ENCODE measurements at regions not wholly inside any gene's neighbourhood (a gene's known extent, or its start where the extent isn't known, plus 50 kb on each side); places are given as distances from the start of the nearest gene placed in this dataset.

DNA sequence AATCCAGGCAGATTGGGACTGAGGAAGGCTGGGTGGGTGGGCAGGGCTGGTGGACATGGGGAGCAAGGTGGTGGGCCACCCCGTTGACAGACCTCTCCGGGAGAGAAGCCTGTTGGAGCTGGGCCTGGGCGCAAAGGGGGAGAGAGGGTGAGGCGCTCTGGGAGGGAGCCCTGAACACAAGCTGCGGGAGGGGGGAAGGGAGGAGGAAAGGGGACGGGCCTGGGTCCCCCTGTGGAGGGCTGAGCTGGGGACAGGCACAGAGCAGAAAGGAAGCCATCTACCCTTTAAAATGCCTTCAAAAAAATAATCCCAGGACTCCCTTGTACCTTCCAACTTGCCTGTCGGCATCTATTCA is 161.8 kb downstream of the PSMG1 start:
- peak overlapping the region; percentile 88 for H3K27ac ChIP-seq (ENCODE audit: insufficient read depth, low read length)
- CTCF ChIA-PET, result no interaction called here

More for the DNA sequence above, 161.8 kb downstream of the PSMG1 start:
- ATAC-seq (ENCODE audit: low read depth) (peak; percentile 48), DNase-seq (no peak)
- peak overlapping the region; percentile 94 for H3K18ac ChIP-seq (ENCODE audit: low read depth, low read length)
- H2BK120ac ChIP-seq (ENCODE audit: low read depth, low read length), result peak overlapping the region; percentile 99
- H2AFZ ChIP-seq (replicated peaks; ENCODE audit: low read length, poor library complexity), result peak overlapping the region; percentile 92
- no peaks in the 10 kb centered on the region for H4K20me1 ChIP-seq (ENCODE audit: insufficient read depth, low read length)
- 40% methylated on average over 1 of the region's 7 CpGs; no CpG with 5 or more reads in 1 of the 2 experiments for WGBS, 2 experiments (ENCODE audit: extremely low coverage in 2 of 2, insufficient read length in 1 of 2)
- peak overlapping the region; percentile 75 for H3K9ac ChIP-seq (ENCODE audit: low read depth, low read length)
- peak overlapping the region; percentile 99 for H3K4ac ChIP-seq (ENCODE audit: low read depth, low read length)
- H4K91ac ChIP-seq (ENCODE audit: insufficient read depth, low read depth, low read length), result peak overlapping the region; percentile 100
- no peaks in the 10 kb centered on the region for H3K27me3 ChIP-seq (ENCODE audit: control insufficient read depth, insufficient read depth, low read length)
- in situ Hi-C loops (cut with MboI; ENCODE audit: low sequenced_read_pairs) (no loop called here), dilution Hi-C loops (cut with HindIII; ENCODE audit: low sequenced_read_pairs, unreplicated experiment) (no loop called here), intact Hi-C loops (cut with micrococcal nuclease) (loop anchor here (5.0 kb wide), 1 partner anchor 199 kb away; no protein-coding TSS in a partner anchor)
- H3K36me3 ChIP-seq (ENCODE audit: control insufficient read depth, insufficient read depth, low read length), result no peaks in the 10 kb centered on the region
- no TSS peak for BruUV-seq (replicated peaks)
- H3K9me3 ChIP-seq (ENCODE audit: control insufficient read depth, insufficient read depth, low read length), result peaks cover 4% of the 10 kb centered on the region
- peak overlapping the region; percentile 96 to 98 for H4K8ac ChIP-seq (ENCODE audit: low read depth in 2 of 2, low read length in 2 of 2)
- H2BK20ac ChIP-seq (ENCODE audit: low read depth, low read length), result peak overlapping the region; percentile 100
- H3K4me3 ChIP-seq (ENCODE audit: insufficient read depth, low read depth, low read length), result no peak overlapping the region
- peak overlapping the region; percentile 97 for H2AK9ac ChIP-seq (replicated peaks; ENCODE audit: low read depth, low read length, poor library complexity)
- peaks cover 30% of the 10 kb centered on the region for H3K9me1 ChIP-seq (ENCODE audit: insufficient read depth, low read length)
- POLR2A ChIA-PET (ENCODE audit: unreplicated experiment), result no interaction called here
- H2BK5ac ChIP-seq (ENCODE audit: low read depth, low read length, poor library complexity, severe bottlenecking), result peak overlapping the region; percentile 97
- H3K56ac ChIP-seq (ENCODE audit: extremely low read depth, insufficient read depth, low read length), result peak overlapping the region; percentile 78
- peak overlapping the region; percentile 98 for H2AK5ac ChIP-seq (ENCODE audit: low read depth, low read length)
- TF ChIP-seq, protein P1, sequence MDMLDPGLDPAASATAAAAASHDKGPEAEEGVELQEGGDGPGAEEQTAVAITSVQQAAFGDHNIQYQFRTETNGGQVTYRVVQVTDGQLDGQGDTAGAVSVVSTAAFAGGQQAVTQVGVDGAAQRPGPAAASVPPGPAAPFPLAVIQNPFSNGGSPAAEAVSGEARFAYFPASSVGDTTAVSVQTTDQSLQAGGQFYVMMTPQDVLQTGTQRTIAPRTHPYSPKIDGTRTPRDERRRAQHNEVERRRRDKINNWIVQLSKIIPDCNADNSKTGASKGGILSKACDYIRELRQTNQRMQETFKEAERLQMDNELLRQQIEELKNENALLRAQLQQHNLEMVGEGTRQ (IDR thresholded peaks at IDR 0.05; ENCODE audit: low read depth, low read length), result no peak
- TF ChIP-seq BHLHE40 (IDR thresholded peaks at IDR 0.05; ENCODE audit: low read depth, low read length), result no peak
- no peak for TF ChIP-seq RCOR1 (IDR thresholded peaks at IDR 0.05; ENCODE audit: insufficient replicate concordance, low read length)
- TF ChIP-seq MAFK (IDR thresholded peaks at IDR 0.05; ENCODE audit: low read depth, low read length), result no peak
- TF ChIP-seq CHD1 (IDR thresholded peaks at IDR 0.05; ENCODE audit: low read depth, low read length), result no peak
- TF ChIP-seq, protein P2, sequence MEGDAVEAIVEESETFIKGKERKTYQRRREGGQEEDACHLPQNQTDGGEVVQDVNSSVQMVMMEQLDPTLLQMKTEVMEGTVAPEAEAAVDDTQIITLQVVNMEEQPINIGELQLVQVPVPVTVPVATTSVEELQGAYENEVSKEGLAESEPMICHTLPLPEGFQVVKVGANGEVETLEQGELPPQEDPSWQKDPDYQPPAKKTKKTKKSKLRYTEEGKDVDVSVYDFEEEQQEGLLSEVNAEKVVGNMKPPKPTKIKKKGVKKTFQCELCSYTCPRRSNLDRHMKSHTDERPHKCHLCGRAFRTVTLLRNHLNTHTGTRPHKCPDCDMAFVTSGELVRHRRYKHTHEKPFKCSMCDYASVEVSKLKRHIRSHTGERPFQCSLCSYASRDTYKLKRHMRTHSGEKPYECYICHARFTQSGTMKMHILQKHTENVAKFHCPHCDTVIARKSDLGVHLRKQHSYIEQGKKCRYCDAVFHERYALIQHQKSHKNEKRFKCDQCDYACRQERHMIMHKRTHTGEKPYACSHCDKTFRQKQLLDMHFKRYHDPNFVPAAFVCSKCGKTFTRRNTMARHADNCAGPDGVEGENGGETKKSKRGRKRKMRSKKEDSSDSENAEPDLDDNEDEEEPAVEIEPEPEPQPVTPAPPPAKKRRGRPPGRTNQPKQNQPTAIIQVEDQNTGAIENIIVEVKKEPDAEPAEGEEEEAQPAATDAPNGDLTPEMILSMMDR (conservative IDR thresholded peaks at IDR 0.05; ENCODE audit: low read depth, low read length), result no peak
- peaks cover 0 to 7% of the 10 kb centered on the region in 2 experiments; a peak in 1 of 4 replicates for H3K79me1 ChIP-seq (ENCODE audit: low read depth in 1 of 2, low read length in 2 of 2)
- peak overlapping the region; percentile 97 for H4K5ac ChIP-seq (ENCODE audit: low read depth, low read length)
- peak overlapping the region; percentile 34; the same call in 1 of the 2 replicates for H3K4me2 ChIP-seq (ENCODE audit: low read depth, low read length)
- peak overlapping the region; percentile 83 for H3K14ac ChIP-seq (replicated peaks; ENCODE audit: low read depth, low read length)
- H3K4me1 ChIP-seq (ENCODE audit: control insufficient read depth, insufficient read depth, low read length), result peaks cover 33% of the 10 kb centered on the region
- peak overlapping the region; percentile 75 for H3K23ac ChIP-seq (ENCODE audit: low read depth, low read length)
- peak overlapping the region; percentile 100; the same call in 2 of the 3 replicates for H2BK15ac ChIP-seq (ENCODE audit: low read depth, low read length)
